Skeletal muscle tissue (tissue), 3 donors: ENCODE measurements at regions not wholly inside any gene's neighbourhood (a gene's known extent, or its start where the extent isn't known, plus 50 kb on each side); places are given as distances from the start of the nearest gene placed in this dataset.
"Not testable (repeated sequence)": the region's sequence is repeated elsewhere in the genome, so short reads cannot be mapped to it uniquely, and the experiment has no call there.

Source experiments
- H3K27ac ChIP-seq: one replicate; pipeline ENCODE4 v1.7.0; 2013; ENCODE audit warnings: mild to moderate bottlenecking, low read depth, low read length, inconsistent platforms
- H3K27me3 ChIP-seq, 3 donors: one replicate each; pipeline ENCODE4 v1.7.0; 2013; ENCODE audit warnings: low read length in 3 of 3; ENCODE audit not compliant: control insufficient read depth in 3 of 3, insufficient read depth in 3 of 3
- H3K36me3 ChIP-seq, 3 donors: one replicate each; pipeline ENCODE4 v1.7.0; 2013; ENCODE audit warnings: low read length in 3 of 3; ENCODE audit not compliant: control insufficient read depth in 3 of 3, insufficient read depth in 3 of 3
- H3K4me1 ChIP-seq, 3 donors: one replicate each; pipeline ENCODE4 v1.7.0; 2013; ENCODE audit warnings: low read length in 3 of 3, mild to moderate bottlenecking in 3 of 3; ENCODE audit not compliant: control insufficient read depth in 3 of 3, insufficient read depth in 3 of 3
- H3K4me3 ChIP-seq, 3 donors: one replicate each; pipeline ENCODE4 v1.7.0; 2013; ENCODE audit warnings: low read length in 3 of 3
- H3K9ac ChIP-seq, 3 donors: one replicate each; pipeline ENCODE4 v1.7.0; 2013; ENCODE audit warnings: low read length in 3 of 3, mild to moderate bottlenecking in 3 of 3, moderate library complexity in 2 of 3, low read depth in 1 of 3
- H3K9me3 ChIP-seq, 3 donors: one replicate each; pipeline ENCODE4 v1.7.0; 2013; ENCODE audit warnings: low read length in 3 of 3; ENCODE audit not compliant: control insufficient read depth in 3 of 3
- donor health status: Osteomylitis.

- no peaks in the 10 kb centered on the region for H3K27me3 ChIP-seq
- no peaks in the 10 kb centered on the region for H3K36me3 ChIP-seq
- H3K9me3 ChIP-seq, result no peaks in the 10 kb centered on the region
- H3K27ac ChIP-seq, result no peak overlapping the region
- no peak overlapping the region for H3K9ac ChIP-seq
- H3K4me3 ChIP-seq, result no peak overlapping the region
- H3K4me1 ChIP-seq, result no peaks in the 10 kb centered on the region
These were observed 226.1 kb upstream of the GJE1 start for GRCh38 chr6:141906569-141907080.

- H3K9ac ChIP-seq, result no peak overlapping the region
- no peak overlapping the region for H3K4me3 ChIP-seq
- H3K4me1 ChIP-seq, result no peaks in the 10 kb centered on the region
- no peak overlapping the region for H3K27ac ChIP-seq
- H3K36me3 ChIP-seq, result no peaks in the 10 kb centered on the region
- peaks cover 0 to 6% (median 0%) of the 10 kb centered on the region in 3 donors for H3K9me3 ChIP-seq
- H3K27me3 ChIP-seq, result no peaks in the 10 kb centered on the region
These were observed 242.1 kb upstream of the GJE1 start for GRCh38 chr6:141890661-141891060.

- no peaks in the 10 kb centered on the region for H3K27me3 ChIP-seq
- no peak overlapping the region for H3K27ac ChIP-seq
- no peaks in the 10 kb centered on the region for H3K36me3 ChIP-seq
- no peak overlapping the region for H3K9ac ChIP-seq
- no peak overlapping the region for H3K4me3 ChIP-seq
- H3K4me1 ChIP-seq, result no peaks in the 10 kb centered on the region
- peaks cover 0 to 4% (median 0%) of the 10 kb centered on the region in 3 donors for H3K9me3 ChIP-seq
These were observed 247.9 kb upstream of the GJE1 start for GRCh38 chr6:141884850-141885249.

GRCh38 chr6:141878686-141879085 lies 254.0 kb upstream of the GJE1 start:
- Histone ChIP-seq H3K4me3 (no peak overlapping the region), H3K27me3 (no peaks in the 10 kb centered on the region), H3K9me3 (no peaks in the 10 kb centered on the region), H3K36me3 (no peaks in the 10 kb centered on the region), H3K27ac (no peak overlapping the region), H3K4me1 (no peaks in the 10 kb centered on the region), H3K9ac (no peak overlapping the region)

GRCh38 chr6:141877275-141877983 lies 255.3 kb upstream of the GJE1 start:
- H3K27me3 ChIP-seq, result no peaks in the 10 kb centered on the region
- H3K4me3 ChIP-seq, result no peak overlapping the region
- no peaks in the 10 kb centered on the region for H3K9me3 ChIP-seq
- H3K36me3 ChIP-seq, result no peaks in the 10 kb centered on the region
- no peak overlapping the region for H3K27ac ChIP-seq
- H3K4me1 ChIP-seq, result no peaks in the 10 kb centered on the region
- no peak overlapping the region for H3K9ac ChIP-seq

GRCh38 chr6:141874930-141875602 lies 257.7 kb upstream of the GJE1 start:
- no peaks in the 10 kb centered on the region for H3K36me3 ChIP-seq
- H3K27me3 ChIP-seq, result no peaks in the 10 kb centered on the region
- H3K9me3 ChIP-seq, result no peaks in the 10 kb centered on the region
- H3K4me3 ChIP-seq, result no peak overlapping the region
- H3K27ac ChIP-seq, result no peak overlapping the region
- no peak overlapping the region for H3K9ac ChIP-seq
- H3K4me1 ChIP-seq, result no peaks in the 10 kb centered on the region

GRCh38 chr6:141869509-141869908 lies 263.2 kb upstream of the GJE1 start:
- not testable (repeated sequence) for H3K27ac ChIP-seq, H3K9me3 ChIP-seq, H3K4me3 ChIP-seq, H3K4me1 ChIP-seq, H3K27me3 ChIP-seq, H3K36me3 ChIP-seq, H3K9ac ChIP-seq

GRCh38 chr6:141867767-141868166 lies 265.0 kb upstream of the GJE1 start:
- H3K4me1 ChIP-seq, result no peaks in the 10 kb centered on the region
- no peak overlapping the region for H3K27ac ChIP-seq
- no peaks in the 10 kb centered on the region for H3K27me3 ChIP-seq
- H3K9ac ChIP-seq, result no peak overlapping the region
- no peaks in the 10 kb centered on the region for H3K36me3 ChIP-seq
- no peak overlapping the region for H3K4me3 ChIP-seq
- H3K9me3 ChIP-seq, result no peaks in the 10 kb centered on the region

GRCh38 chr6:141866731-141867497 lies 265.8 kb upstream of the GJE1 start:
- H3K9me3 ChIP-seq, result no peaks in the 10 kb centered on the region
- no peak overlapping the region for H3K4me3 ChIP-seq
- H3K27ac ChIP-seq, result no peak overlapping the region
- no peak overlapping the region for H3K9ac ChIP-seq
- no peaks in the 10 kb centered on the region for H3K4me1 ChIP-seq
- H3K27me3 ChIP-seq, result no peaks in the 10 kb centered on the region
- no peaks in the 10 kb centered on the region for H3K36me3 ChIP-seq

- Histone ChIP-seq H3K9me3 (peaks cover 0 to 2% (median 0%) of the 10 kb centered on the region in 3 donors), H3K4me3 (no peak overlapping the region), H3K4me1 (no peaks in the 10 kb centered on the region), H3K36me3 (no peaks in the 10 kb centered on the region), H3K27me3 (no peaks in the 10 kb centered on the region), H3K9ac (no peak overlapping the region), H3K27ac (no peak overlapping the region)
These were observed 281.7 kb upstream of the GJE1 start for GRCh38 chr6:141851063-141851462.
